CD8-positive, alpha-beta memory T cell (primary cell): ENCODE measurements at regions not wholly inside any gene's neighbourhood (a gene's known extent, or its start where the extent isn't known, plus 50 kb on each side); places are given as distances from the start of the nearest gene placed in this dataset.

Source experiments
- CTCF ChIA-PET: fragments of 350-600 bp; sonication (Branson Sonifier 250); formaldehyde crosslinking; loops from one replicate; lab custom pipeline; 2021; ENCODE audit warnings: antibody characterized with exemption; lab: Charles Lee
- POLR2A ChIA-PET: fragments of 350-600 bp; sonication (Branson Sonifier 250); formaldehyde crosslinking; loops from one replicate; lab custom pipeline; 2021; ENCODE audit warnings: antibody characterized with exemption; lab: Charles Lee
- DNase-seq, 5 donors: peaks; one replicate each; pipeline versions ENCODE4 v3.0.0 to v3.0.0-alpha.2; 2020 to 2022; ENCODE audit warnings: mixed read lengths in 1 of 5
- H3K27ac ChIP-seq: one replicate; pipeline ENCODE4 v1.7.0; 2013; ENCODE audit warnings: low read depth, mild to moderate bottlenecking, low read length, moderate library complexity
- H3K27me3 ChIP-seq: 2 replicates; pipeline ENCODE4 v1.7.0; 2013; ENCODE audit warnings: low read length, mild to moderate bottlenecking; ENCODE audit not compliant: insufficient read depth, poor library complexity, severe bottlenecking
- H3K36me3 ChIP-seq: 2 replicates; pipeline ENCODE4 v1.7.0; 2013; ENCODE audit warnings: mild to moderate bottlenecking, low read length, moderate library complexity; ENCODE audit not compliant: insufficient read depth
- H3K4me1 ChIP-seq: 2 replicates; pipeline ENCODE4 v1.7.0; 2013; ENCODE audit warnings: mild to moderate bottlenecking, low read length, moderate library complexity; ENCODE audit not compliant: insufficient read depth
- H3K4me3 ChIP-seq: 2 replicates; pipeline ENCODE4 v1.7.0; 2013; ENCODE audit warnings: mild to moderate bottlenecking, low read length
- H3K9me3 ChIP-seq: 2 replicates; pipeline ENCODE4 v1.7.0; 2013; ENCODE audit warnings: mild to moderate bottlenecking, low read length
- H3K27ac Mint-ChIP-seq, 8 donors: one replicate each; pipeline ENCODE4 v1.8.0; 2020 to 2021; ENCODE audit warnings: mixed read lengths in 8 of 8, mild to moderate bottlenecking in 6 of 8, inconsistent platforms in 3 of 8, moderate library complexity in 3 of 8
- H3K27me3 Mint-ChIP-seq, 2 donors: one replicate each; pipeline ENCODE4 v1.8.0; 2020 to 2021; ENCODE audit warnings: mixed read lengths in 2 of 2, mild to moderate bottlenecking in 1 of 2, moderate library complexity in 1 of 2
- H3K36me3 Mint-ChIP-seq, 3 donors: one replicate each; pipeline ENCODE4 v1.8.0; 2020 to 2021; ENCODE audit warnings: mixed read lengths in 3 of 3, inconsistent platforms in 1 of 3, mild to moderate bottlenecking in 1 of 3
- H3K4me1 Mint-ChIP-seq, 3 donors: one replicate each; pipeline ENCODE4 v1.8.0; 2020 to 2021; ENCODE audit warnings: mixed read lengths in 3 of 3, inconsistent platforms in 1 of 3, mild to moderate bottlenecking in 1 of 3
- H3K4me3 Mint-ChIP-seq, 7 donors: one replicate each; pipeline ENCODE4 v1.8.0; 2020 to 2021; ENCODE audit warnings: mixed read lengths in 7 of 7, mild to moderate bottlenecking in 6 of 7, moderate library complexity in 4 of 7, inconsistent platforms in 2 of 7
- H3K9me3 Mint-ChIP-seq, 5 donors: one replicate each; pipeline ENCODE4 v1.8.0; 2020 to 2022; ENCODE audit warnings: mixed read lengths in 5 of 5, mild to moderate bottlenecking in 3 of 5, moderate library complexity in 2 of 5, inconsistent platforms in 1 of 5

- no peak overlapping the region for H3K4me3 Mint-ChIP-seq
- ChIA-PET POLR2A (no interaction called here), CTCF (no interaction called here)
- no peaks in the 10 kb centered on the region for H3K4me1 Mint-ChIP-seq
- no peaks in the 10 kb centered on the region for H3K4me1 ChIP-seq
- no peaks in the 10 kb centered on the region for H3K36me3 Mint-ChIP-seq
- peaks cover 4 to 10% (median 6%) of the 10 kb centered on the region in 5 donors for H3K9me3 Mint-ChIP-seq
- no peaks in the 10 kb centered on the region for H3K27me3 Mint-ChIP-seq
- H3K27ac ChIP-seq, result no peak overlapping the region
- no peak overlapping the region for H3K4me3 ChIP-seq
- H3K36me3 ChIP-seq, result no peaks in the 10 kb centered on the region
- DNase-seq, result no peak
- H3K9me3 ChIP-seq, result no peaks in the 10 kb centered on the region
- H3K27me3 ChIP-seq, result no peaks in the 10 kb centered on the region
- H3K27ac Mint-ChIP-seq, result no peak overlapping the region
These were observed 730.6 kb downstream of the TSN start for GRCh38 chr2:122486086-122486485.

GRCh38 chr2:122486705-122487415 is 731.4 kb downstream of the TSN start:
- Histone ChIP-seq H3K9me3 (no peaks in the 10 kb centered on the region), H3K36me3 (no peaks in the 10 kb centered on the region), H3K27me3 (no peaks in the 10 kb centered on the region), H3K4me1 (no peaks in the 10 kb centered on the region), H3K27ac (no peak overlapping the region), H3K4me3 (no peak overlapping the region)
- Mint-ChIP-seq H3K27me3 (no peaks in the 10 kb centered on the region), H3K27ac (no peak overlapping the region), H3K4me1 (no peaks in the 10 kb centered on the region), H3K9me3 (peaks cover 4 to 10% (median 6%) of the 10 kb centered on the region in 5 donors), H3K4me3 (no peak overlapping the region), H3K36me3 (no peaks in the 10 kb centered on the region)
- POLR2A ChIA-PET, result no interaction called here
- DNase-seq, result no peak
- CTCF ChIA-PET, result no interaction called here

- ChIA-PET CTCF (no interaction called here), POLR2A (no interaction called here)
- no peaks in the 10 kb centered on the region for H3K27me3 Mint-ChIP-seq
- H3K36me3 Mint-ChIP-seq, result no peaks in the 10 kb centered on the region
- no peak overlapping the region for H3K27ac Mint-ChIP-seq
- no peaks in the 10 kb centered on the region for H3K27me3 ChIP-seq
- H3K4me1 ChIP-seq, result no peaks in the 10 kb centered on the region
- H3K4me1 Mint-ChIP-seq, result no peaks in the 10 kb centered on the region
- H3K9me3 Mint-ChIP-seq, result peaks cover 4 to 15% (median 7%) of the 10 kb centered on the region in 5 donors
- H3K9me3 ChIP-seq, result no peaks in the 10 kb centered on the region
- H3K36me3 ChIP-seq, result no peaks in the 10 kb centered on the region
- H3K4me3 ChIP-seq, result no peak overlapping the region
- no peak for DNase-seq
- no peak overlapping the region for H3K27ac ChIP-seq
- no peak overlapping the region for H3K4me3 Mint-ChIP-seq
These were observed 735.6 kb downstream of the TSN start for GRCh38 chr2:122491011-122491410.

- no peak overlapping the region for H3K4me3 ChIP-seq
- no peaks in the 10 kb centered on the region for H3K27me3 ChIP-seq
- peaks cover 0 to 3% of the 10 kb centered on the region in 2 donors for H3K27me3 Mint-ChIP-seq
- no peaks in the 10 kb centered on the region for H3K36me3 ChIP-seq
- no peak overlapping the region for H3K27ac ChIP-seq
- no peak for DNase-seq
- CTCF ChIA-PET, result no interaction called here
- POLR2A ChIA-PET, result no interaction called here
- H3K9me3 ChIP-seq, result no peaks in the 10 kb centered on the region
- H3K36me3 Mint-ChIP-seq, result no peaks in the 10 kb centered on the region
- no peak overlapping the region for H3K27ac Mint-ChIP-seq
- H3K4me1 ChIP-seq, result no peaks in the 10 kb centered on the region
- no peak overlapping the region for H3K4me3 Mint-ChIP-seq
- no peaks in the 10 kb centered on the region for H3K4me1 Mint-ChIP-seq
- peaks cover 0 to 10% (median 2%) of the 10 kb centered on the region in 5 donors for H3K9me3 Mint-ChIP-seq
These were observed 745.1 kb downstream of the TSN start for GRCh38 chr2:122500316-122501105.

GRCh38 chr2:122506620-122507019 is 751.2 kb downstream of the TSN start:
- Histone ChIP-seq H3K27me3 (no peaks in the 10 kb centered on the region), H3K4me3 (no peak overlapping the region), H3K27ac (no peak overlapping the region), H3K4me1 (no peaks in the 10 kb centered on the region), H3K9me3 (no peaks in the 10 kb centered on the region), H3K36me3 (no peaks in the 10 kb centered on the region)
- Mint-ChIP-seq H3K27me3 (peaks cover 0 to 3% of the 10 kb centered on the region in 2 donors), H3K27ac (no peak overlapping the region), H3K4me3 (no peak overlapping the region), H3K9me3 (peaks cover 0 to 5% (median 0%) of the 10 kb centered on the region in 5 donors), H3K4me1 (no peaks in the 10 kb centered on the region), H3K36me3 (no peaks in the 10 kb centered on the region)
- POLR2A ChIA-PET, result no interaction called here
- no peak for DNase-seq
- CTCF ChIA-PET, result no interaction called here

GRCh38 chr2:122507261-122507660 is 751.8 kb downstream of the TSN start:
- peaks cover 0 to 3% of the 10 kb centered on the region in 2 donors for H3K27me3 Mint-ChIP-seq
- ChIA-PET POLR2A (no interaction called here), CTCF (no interaction called here)
- peaks cover 0 to 5% (median 0%) of the 10 kb centered on the region in 5 donors for H3K9me3 Mint-ChIP-seq
- H3K27me3 ChIP-seq, result no peaks in the 10 kb centered on the region
- H3K4me3 Mint-ChIP-seq, result no peak overlapping the region
- H3K27ac ChIP-seq, result no peak overlapping the region
- no peaks in the 10 kb centered on the region for H3K36me3 Mint-ChIP-seq
- DNase-seq, result no peak
- no peak overlapping the region for H3K27ac Mint-ChIP-seq
- H3K36me3 ChIP-seq, result no peaks in the 10 kb centered on the region
- H3K4me1 ChIP-seq, result no peaks in the 10 kb centered on the region
- H3K4me1 Mint-ChIP-seq, result no peaks in the 10 kb centered on the region
- H3K4me3 ChIP-seq, result no peak overlapping the region
- no peaks in the 10 kb centered on the region for H3K9me3 ChIP-seq

- Histone ChIP-seq H3K27ac (no peak overlapping the region), H3K36me3 (no peaks in the 10 kb centered on the region), H3K4me3 (no peak overlapping the region), H3K4me1 (no peaks in the 10 kb centered on the region), H3K27me3 (no peaks in the 10 kb centered on the region), H3K9me3 (no peaks in the 10 kb centered on the region)
- POLR2A ChIA-PET, result no interaction called here
- Mint-ChIP-seq H3K36me3 (no peaks in the 10 kb centered on the region), H3K27ac (no peak overlapping the region), H3K4me1 (no peaks in the 10 kb centered on the region), H3K4me3 (no peak overlapping the region), H3K9me3 (peaks cover 0 to 12% (median 4%) of the 10 kb centered on the region in 5 donors), H3K27me3 (no peaks in the 10 kb centered on the region)
- CTCF ChIA-PET, result no interaction called here
- no peak for DNase-seq
These were observed 756.6 kb downstream of the TSN start for GRCh38 chr2:122512091-122512490.

GRCh38 chr2:122514451-122514996 is 759.1 kb downstream of the TSN start:
- Histone ChIP-seq H3K27me3 (no peaks in the 10 kb centered on the region), H3K4me3 (no peak overlapping the region), H3K4me1 (no peaks in the 10 kb centered on the region), H3K36me3 (no peaks in the 10 kb centered on the region), H3K9me3 (no peaks in the 10 kb centered on the region), H3K27ac (no peak overlapping the region)
- Mint-ChIP-seq H3K27me3 (no peaks in the 10 kb centered on the region), H3K9me3 (peaks cover 0 to 12% (median 4%) of the 10 kb centered on the region in 5 donors), H3K36me3 (no peaks in the 10 kb centered on the region), H3K27ac (no peak overlapping the region), H3K4me1 (no peaks in the 10 kb centered on the region), H3K4me3 (no peak overlapping the region)
- POLR2A ChIA-PET, result no interaction called here
- CTCF ChIA-PET, result no interaction called here
- DNase-seq, result no peak
